ENCODE measurements at regions not wholly inside any gene's neighbourhood (a gene's known extent, or its start where the extent isn't known, plus 50 kb on each side); places are given as distances from the start of the nearest gene placed in this dataset.

DNA sequence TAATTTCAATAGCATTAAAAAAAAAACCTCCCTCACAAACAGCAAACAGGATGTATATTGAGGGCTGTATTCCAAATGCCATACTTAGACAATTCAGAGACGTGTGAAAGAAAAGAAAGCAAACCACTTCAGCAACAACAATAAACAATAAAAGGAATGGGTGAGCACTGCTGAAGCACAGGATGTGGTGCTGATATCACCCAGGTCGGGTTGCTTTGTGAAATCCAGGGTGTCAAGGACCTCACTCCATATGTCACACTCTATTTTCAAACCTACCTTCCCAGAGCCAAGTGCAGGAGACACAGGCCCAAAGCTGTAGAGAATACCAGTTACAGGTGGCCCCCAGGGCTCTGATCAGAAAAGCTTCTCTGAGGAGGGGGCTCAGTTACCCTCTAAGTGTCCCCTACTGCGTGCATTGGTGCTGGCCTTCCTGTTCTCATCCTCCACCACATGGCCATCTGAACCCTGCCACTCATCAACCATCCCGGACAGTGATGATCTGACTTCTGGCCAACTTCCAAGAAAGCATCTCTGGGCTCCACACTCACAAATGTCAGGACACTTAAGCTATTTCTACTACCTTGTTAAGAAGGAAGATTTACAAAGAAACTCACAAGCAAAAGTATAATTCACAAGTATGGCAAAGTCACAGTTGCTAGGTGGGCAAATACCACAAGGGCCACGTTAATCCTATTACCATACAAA lies 363.0 kb downstream of the SS18 start:
- TF ChIP-seq POLR2A (IDR thresholded peaks at IDR 0.05; ENCODE audit: low read depth, low read length), result no peak
- TF ChIP-seq TAF1 (IDR thresholded peaks at IDR 0.05; ENCODE audit: borderline replicate concordance, low read depth, low read length), result no peak
- no peak for TF ChIP-seq POLR2AphosphoS5 (IDR thresholded peaks at IDR 0.05; ENCODE audit: low read depth, low read length)

All from GM12892 (cell line).